ENCODE measurements at regions not wholly inside any gene's neighbourhood (a gene's known extent, or its start where the extent isn't known, plus 50 kb on each side); places are given as distances from the start of the nearest gene placed in this dataset.

- TF ChIP-seq ZNF274 (IDR thresholded peaks at IDR 0.05; ENCODE audit: low read depth, low read length): no peak
- TF ChIP-seq YY1 (IDR thresholded peaks at IDR 0.05; ENCODE audit: insufficient read depth, insufficient read length): no peak
- TF ChIP-seq SUZ12 (IDR thresholded peaks at IDR 0.05; ENCODE audit: extremely low read depth, insufficient read depth, insufficient read length): no peak
Observed at GRCh38 chr2:200023570-200023969, 68.2 kb downstream of the MAIP1 start.
